ENCODE measurements at regions not wholly inside any gene's neighbourhood (a gene's known extent, or its start where the extent isn't known, plus 50 kb on each side); places are given as distances from the start of the nearest gene placed in this dataset.

DNA sequence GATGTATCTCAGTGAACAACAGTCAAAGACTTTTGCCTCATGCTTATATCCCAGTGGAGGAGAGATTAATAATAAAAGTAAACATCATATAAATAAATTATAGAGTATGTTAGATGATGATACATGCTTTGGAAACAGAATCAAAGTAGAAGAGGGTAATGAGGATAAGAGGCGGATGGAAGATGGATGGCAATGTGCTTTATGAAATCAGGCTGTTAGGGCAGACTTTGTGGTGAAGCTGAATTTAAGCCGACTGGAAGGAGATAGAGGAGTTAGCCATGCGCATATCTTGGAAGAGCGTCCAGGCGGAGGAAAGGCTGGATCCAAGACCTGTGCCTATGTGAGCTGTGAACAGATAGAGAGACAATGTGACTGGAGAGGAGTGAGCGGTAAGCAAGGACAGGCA is 74.9 kb upstream of the GUCY1A1 start:
- no peaks in the 10 kb centered on the region for H3K4me1 ChIP-seq
- no peak overlapping the region for H3K4me3 ChIP-seq
- no peaks in the 10 kb centered on the region for H3K9me3 ChIP-seq
- intact Hi-C loops (cut with DNase I; ENCODE audit: low total_unique reads), result no loop called here
- H3K27me3 ChIP-seq, result no peaks in the 10 kb centered on the region
- H3K27ac ChIP-seq, result peak overlapping the region in 1 of 2 donors; percentile 50
- no peak for DNase-seq (ENCODE audit: low spot score in 2 of 2)
- TF ChIP-seq, protein P1, sequence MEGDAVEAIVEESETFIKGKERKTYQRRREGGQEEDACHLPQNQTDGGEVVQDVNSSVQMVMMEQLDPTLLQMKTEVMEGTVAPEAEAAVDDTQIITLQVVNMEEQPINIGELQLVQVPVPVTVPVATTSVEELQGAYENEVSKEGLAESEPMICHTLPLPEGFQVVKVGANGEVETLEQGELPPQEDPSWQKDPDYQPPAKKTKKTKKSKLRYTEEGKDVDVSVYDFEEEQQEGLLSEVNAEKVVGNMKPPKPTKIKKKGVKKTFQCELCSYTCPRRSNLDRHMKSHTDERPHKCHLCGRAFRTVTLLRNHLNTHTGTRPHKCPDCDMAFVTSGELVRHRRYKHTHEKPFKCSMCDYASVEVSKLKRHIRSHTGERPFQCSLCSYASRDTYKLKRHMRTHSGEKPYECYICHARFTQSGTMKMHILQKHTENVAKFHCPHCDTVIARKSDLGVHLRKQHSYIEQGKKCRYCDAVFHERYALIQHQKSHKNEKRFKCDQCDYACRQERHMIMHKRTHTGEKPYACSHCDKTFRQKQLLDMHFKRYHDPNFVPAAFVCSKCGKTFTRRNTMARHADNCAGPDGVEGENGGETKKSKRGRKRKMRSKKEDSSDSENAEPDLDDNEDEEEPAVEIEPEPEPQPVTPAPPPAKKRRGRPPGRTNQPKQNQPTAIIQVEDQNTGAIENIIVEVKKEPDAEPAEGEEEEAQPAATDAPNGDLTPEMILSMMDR (IDR thresholded peaks at IDR 0.05), result no peak
- TF ChIP-seq POLR2A (IDR thresholded peaks at IDR 0.05), result no peak
- no peak for TF ChIP-seq POLR2AphosphoS5 (IDR thresholded peaks at IDR 0.05)
- H3K36me3 ChIP-seq, result no peaks in the 10 kb centered on the region

DNA sequence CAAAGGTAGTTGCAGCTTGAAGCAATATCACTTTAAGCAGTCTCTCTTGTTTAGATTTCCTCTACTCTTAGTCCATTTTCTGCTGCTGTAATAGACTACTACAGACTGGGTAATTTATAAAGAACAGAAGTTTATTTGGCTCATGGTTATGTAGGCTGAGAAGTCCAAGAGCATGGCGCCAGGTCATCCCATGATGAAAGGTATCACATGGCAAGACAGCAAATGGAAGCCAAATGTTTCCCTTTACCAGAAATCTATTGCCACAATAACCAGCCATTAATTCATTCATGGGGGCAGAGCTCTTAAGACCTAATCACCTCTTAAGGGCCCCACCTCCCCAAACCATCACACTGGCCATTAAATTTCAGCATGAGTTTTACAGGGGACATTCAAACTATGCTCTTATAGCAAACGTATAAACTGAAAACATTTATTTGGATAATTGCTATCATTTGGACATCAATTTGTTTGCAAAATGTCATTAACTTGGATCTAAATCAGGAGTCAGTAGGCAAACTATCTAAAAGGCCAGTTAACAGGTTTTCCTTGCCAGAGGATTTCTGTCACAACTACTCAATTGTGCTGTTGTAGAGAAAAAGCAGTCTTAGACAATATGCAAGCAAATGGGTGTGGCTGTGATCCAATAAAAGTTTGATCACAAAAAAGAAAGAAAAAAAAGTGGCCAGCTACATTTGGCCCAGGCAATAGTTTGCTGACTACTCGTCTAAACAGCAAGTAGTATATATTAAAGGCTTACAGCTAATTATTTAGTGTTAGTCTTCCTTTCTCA is 75.7 kb upstream of the GUCY1A1 start:
- Histone ChIP-seq H3K27ac (peak overlapping the region in 1 of 2 donors; percentile 50), H3K4me1 (no peaks in the 10 kb centered on the region), H3K27me3 (no peaks in the 10 kb centered on the region), H3K9me3 (no peaks in the 10 kb centered on the region), H3K4me3 (no peak overlapping the region), H3K36me3 (no peaks in the 10 kb centered on the region)
- intact Hi-C loops (cut with DNase I; ENCODE audit: low total_unique reads), result no loop called here
- DNase-seq (ENCODE audit: low spot score in 2 of 2), result no peak
- no peak for TF ChIP-seq POLR2AphosphoS5 (IDR thresholded peaks at IDR 0.05)

DNA sequence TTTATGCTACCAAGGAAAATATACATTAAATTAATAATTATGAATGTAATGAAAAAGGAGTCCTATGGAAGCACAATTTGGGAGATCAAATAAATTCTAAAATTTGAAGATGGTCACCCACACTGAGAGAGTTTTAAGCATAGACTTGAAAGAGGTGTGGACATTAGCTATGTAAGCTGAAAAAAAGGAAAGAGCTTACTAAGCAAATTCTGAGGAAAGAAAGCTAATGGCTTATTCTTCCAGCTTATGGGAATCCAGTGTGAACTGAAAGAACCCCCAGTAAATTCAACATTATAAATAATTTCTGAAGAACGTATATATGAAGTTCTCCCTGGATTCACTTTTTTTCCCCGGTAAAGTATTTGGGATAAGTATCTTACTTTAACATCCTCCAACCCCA is 78.2 kb upstream of the GUCY1A1 start:
- H3K27me3 ChIP-seq, result no peaks in the 10 kb centered on the region
- H3K9me3 ChIP-seq, result no peaks in the 10 kb centered on the region
- H3K4me3 ChIP-seq, result no peak overlapping the region
- no peak overlapping the region for H3K27ac ChIP-seq
- intact Hi-C loops (cut with DNase I; ENCODE audit: low total_unique reads), result no loop called here
- no peaks in the 10 kb centered on the region for H3K4me1 ChIP-seq
- no peak for TF ChIP-seq POLR2AphosphoS5 (IDR thresholded peaks at IDR 0.05)
- TF ChIP-seq, protein P1 (IDR thresholded peaks at IDR 0.05), result no peak
- DNase-seq (ENCODE audit: low spot score in 2 of 2), result no peak
- H3K36me3 ChIP-seq, result no peaks in the 10 kb centered on the region

DNA sequence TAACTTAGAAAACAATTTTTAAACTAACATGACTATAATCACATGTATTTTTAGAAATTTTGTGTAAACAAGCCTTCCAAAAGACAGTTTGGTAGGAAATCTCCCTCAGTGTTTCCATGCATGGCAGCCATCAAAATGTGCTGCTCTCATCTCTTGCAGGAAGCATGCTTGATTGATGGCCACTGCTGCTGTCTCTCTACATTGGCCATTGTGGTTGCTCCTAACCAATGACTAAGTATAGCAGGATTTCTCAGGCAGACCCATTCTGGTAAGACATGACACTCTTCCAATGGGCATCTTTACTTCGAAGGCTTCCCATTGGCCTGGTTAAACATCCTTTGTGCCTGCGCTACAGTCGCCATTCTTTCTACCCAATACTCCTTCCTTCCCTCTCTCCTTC is 78.9 kb upstream of the GUCY1A1 start:
- Histone ChIP-seq H3K27me3 (no peaks in the 10 kb centered on the region), H3K9me3 (no peaks in the 10 kb centered on the region), H3K27ac (no peak overlapping the region), H3K4me1 (no peaks in the 10 kb centered on the region), H3K4me3 (no peak overlapping the region), H3K36me3 (no peaks in the 10 kb centered on the region)
- DNase-seq (ENCODE audit: low spot score in 2 of 2), result no peak
- intact Hi-C loops (cut with DNase I; ENCODE audit: low total_unique reads), result no loop called here
- TF ChIP-seq, protein P1 (IDR thresholded peaks at IDR 0.05), result no peak
- no peak for TF ChIP-seq POLR2AphosphoS5 (IDR thresholded peaks at IDR 0.05)
- no peak for TF ChIP-seq POLR2A (IDR thresholded peaks at IDR 0.05)

DNA sequence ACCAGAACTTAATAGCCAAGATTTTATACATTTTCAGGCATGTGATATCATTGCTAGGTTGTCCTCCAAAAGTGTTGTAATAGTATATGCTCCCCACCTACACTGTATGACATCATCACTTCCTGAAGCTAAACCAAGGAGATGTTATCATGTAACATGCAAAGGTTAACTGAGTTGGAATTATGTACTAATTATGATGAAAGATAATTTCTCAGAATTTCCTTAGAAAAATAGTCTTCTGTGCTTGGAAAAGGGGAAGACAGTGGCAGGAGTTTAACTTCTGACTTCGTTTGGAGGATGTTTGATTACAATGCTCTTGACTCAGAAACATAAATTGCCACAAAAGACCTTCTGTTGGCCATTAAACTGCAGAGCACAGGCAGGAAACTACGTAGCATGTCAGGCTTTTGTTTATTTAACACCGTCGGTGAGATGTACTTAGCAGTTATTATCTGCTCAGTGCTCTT is 83.6 kb upstream of the GUCY1A1 start:
- Histone ChIP-seq H3K36me3 (no peaks in the 10 kb centered on the region), H3K4me3 (no peak overlapping the region), H3K27me3 (no peaks in the 10 kb centered on the region), H3K27ac (peak overlapping the region in 1 of 2 donors; percentile 5), H3K4me1 (no peaks in the 10 kb centered on the region), H3K9me3 (no peaks in the 10 kb centered on the region)
- no peak for DNase-seq (ENCODE audit: low spot score in 2 of 2)
- intact Hi-C loops (cut with DNase I; ENCODE audit: low total_unique reads), result no loop called here
- TF ChIP-seq POLR2A (IDR thresholded peaks at IDR 0.05), result no peak
- no peak for TF ChIP-seq POLR2AphosphoS5 (IDR thresholded peaks at IDR 0.05)
- TF ChIP-seq, protein P1 (IDR thresholded peaks at IDR 0.05), result no peak
